ENCODE measurements at regions not wholly inside any gene's neighbourhood (a gene's known extent, or its start where the extent isn't known, plus 50 kb on each side); places are given as distances from the start of the nearest gene placed in this dataset.

DNA sequence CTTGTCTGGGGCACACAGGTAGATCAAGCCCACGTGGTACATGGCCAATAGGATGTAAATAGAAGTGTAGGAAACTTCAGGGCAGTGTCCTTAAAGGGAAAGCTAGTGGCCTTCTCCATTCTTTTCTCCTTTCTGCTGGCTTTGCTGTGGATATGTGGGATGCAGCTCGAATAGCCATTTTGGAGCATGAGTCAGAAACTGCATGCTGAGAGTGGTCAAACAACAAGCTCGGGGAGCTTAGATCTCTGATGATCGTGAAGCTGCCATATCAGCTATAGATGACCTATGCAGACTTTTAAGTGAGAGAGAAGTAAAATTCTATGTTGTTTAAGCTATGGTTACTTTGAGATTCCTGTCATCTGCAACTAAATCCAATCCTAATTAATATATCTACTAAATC is 241.3 kb upstream of the DAAM1 start:
- TF ChIP-seq, protein P1, sequence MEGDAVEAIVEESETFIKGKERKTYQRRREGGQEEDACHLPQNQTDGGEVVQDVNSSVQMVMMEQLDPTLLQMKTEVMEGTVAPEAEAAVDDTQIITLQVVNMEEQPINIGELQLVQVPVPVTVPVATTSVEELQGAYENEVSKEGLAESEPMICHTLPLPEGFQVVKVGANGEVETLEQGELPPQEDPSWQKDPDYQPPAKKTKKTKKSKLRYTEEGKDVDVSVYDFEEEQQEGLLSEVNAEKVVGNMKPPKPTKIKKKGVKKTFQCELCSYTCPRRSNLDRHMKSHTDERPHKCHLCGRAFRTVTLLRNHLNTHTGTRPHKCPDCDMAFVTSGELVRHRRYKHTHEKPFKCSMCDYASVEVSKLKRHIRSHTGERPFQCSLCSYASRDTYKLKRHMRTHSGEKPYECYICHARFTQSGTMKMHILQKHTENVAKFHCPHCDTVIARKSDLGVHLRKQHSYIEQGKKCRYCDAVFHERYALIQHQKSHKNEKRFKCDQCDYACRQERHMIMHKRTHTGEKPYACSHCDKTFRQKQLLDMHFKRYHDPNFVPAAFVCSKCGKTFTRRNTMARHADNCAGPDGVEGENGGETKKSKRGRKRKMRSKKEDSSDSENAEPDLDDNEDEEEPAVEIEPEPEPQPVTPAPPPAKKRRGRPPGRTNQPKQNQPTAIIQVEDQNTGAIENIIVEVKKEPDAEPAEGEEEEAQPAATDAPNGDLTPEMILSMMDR (IDR thresholded peaks at IDR 0.05 in 4 of 5, conservative IDR thresholded peaks at IDR 0.05 in 1 of 5), result no peak
- TF ChIP-seq POLR2A (IDR thresholded peaks at IDR 0.05), result no peak

Measured in gastrocnemius medialis (tissue), 4 donors.